SK-N-SH (cell line): ENCODE measurements at regions not wholly inside any gene's neighbourhood (a gene's known extent, or its start where the extent isn't known, plus 50 kb on each side); places are given as distances from the start of the nearest gene placed in this dataset.

Experiments used
- CTCF ChIA-PET: fragments of 300-600, 350-600 bp; formaldehyde crosslinking; extraction: SDS; loops from one replicate; lab custom pipeline; 2021; lab: Yijun Ruan, JAX
- POLR2A ChIA-PET: fragments of 350-600 bp; sonication (Branson Sonifier 250); formaldehyde crosslinking; extraction: SDS; loops from one replicate; lab custom pipeline; 2020; ENCODE audit warnings: antibody characterized with exemption, inconsistent platforms; lab: Yijun Ruan, JAX
- DNase-seq: peaks from one replicate; pipeline ENCODE4 v3.0.0; 2012
- H2AFZ ChIP-seq: fragments of 200-600 bp; sonication (generic); 2 replicates; pipeline ENCODE4 v1.8.1; 2016; ENCODE audit warnings: antibody characterized with exemption, mild to moderate bottlenecking, low read depth
- H3F3A ChIP-seq: fragments of 200-600 bp; sonication (generic); replicated peaks from 2 replicates; pipeline ENCODE3; 2016; ENCODE audit warnings: antibody characterized with exemption, mild to moderate bottlenecking; ENCODE audit not compliant: insufficient read depth
- H3K27ac ChIP-seq, 2 experiments: fragments of 200-500 bp in 1 of 2; fragments of 200-600 bp in 1 of 2; sonication (Bioruptor generic) in 1 of 2; sonication (generic), shearing (Covaris generic) in 1 of 2; 2 replicates each; pipeline versions ENCODE4 v1.5.1 to v1.6.1; 2014 to 2016; ENCODE audit warnings: low read depth in 2 of 2, inconsistent platforms in 1 of 2, low read length in 1 of 2, mild to moderate bottlenecking in 1 of 2, mixed read lengths in 1 of 2
- H3K27me3 ChIP-seq: fragments of 200-600 bp; sonication (generic), shearing (Covaris generic); 2 replicates; pipeline ENCODE4 v1.6.1; 2016; ENCODE audit warnings: mixed run types; ENCODE audit not compliant: insufficient read depth
- H3K36me3 ChIP-seq, 2 experiments: fragments of 200-500 bp in 1 of 2; fragments of 200-600 bp in 1 of 2; sonication (Bioruptor generic) in 1 of 2; sonication (generic) in 1 of 2; replicated peaks in 1 of 2; 2 replicates each; pipeline versions ENCODE3 to v1.5.1; 2014 to 2016; ENCODE audit warnings: low read length in 1 of 2, mild to moderate bottlenecking in 1 of 2; ENCODE audit not compliant: insufficient read depth in 2 of 2, control insufficient read depth in 1 of 2
- H3K4me1 ChIP-seq, 2 experiments: fragments of 200-500 bp in 1 of 2; fragments of 200-600 bp in 1 of 2; sonication (Bioruptor generic) in 1 of 2; sonication (generic), shearing (Covaris generic) in 1 of 2; 2 replicates each; pipeline versions ENCODE4 v1.5.1 to v1.6.1; 2014 to 2016; ENCODE audit warnings: low read depth in 1 of 2, low read length in 1 of 2, mixed run types in 1 of 2; ENCODE audit not compliant: insufficient read depth in 2 of 2, control insufficient read depth in 1 of 2
- H3K4me2 ChIP-seq: fragments of 200-600 bp; sonication (generic), shearing (Covaris generic); 2 replicates; pipeline ENCODE4 v1.6.1; 2017; ENCODE audit warnings: mixed run types
- H3K4me3 ChIP-seq, 2 experiments: fragments of 200-500 bp in 1 of 2; fragments of 200-600 bp in 1 of 2; sonication (Bioruptor generic) in 1 of 2; sonication (generic), shearing (Covaris generic) in 1 of 2; 2 replicates each; pipeline versions ENCODE4 v1.5.1 to v1.8.1; 2014 to 2016; ENCODE audit warnings: low read depth in 2 of 2, inconsistent platforms in 1 of 2, low read length in 1 of 2, mild to moderate bottlenecking in 1 of 2, mixed read lengths in 1 of 2, moderate library complexity in 1 of 2
- H3K79me2 ChIP-seq: fragments of 200-600 bp; sonication (generic); 2 replicates; pipeline ENCODE4 v1.8.1; 2017; ENCODE audit warnings: mild to moderate bottlenecking; ENCODE audit not compliant: insufficient read depth
- H3K9ac ChIP-seq: fragments of 200-600 bp; sonication (generic); 2 replicates; pipeline ENCODE4 v1.6.1; 2017; ENCODE audit warnings: mixed run types
- H3K9me2 ChIP-seq: fragments of 200-600 bp; sonication (generic); 2 replicates; pipeline ENCODE4 v1.6.1; 2017; ENCODE audit warnings: mixed run types
- H3K9me3 ChIP-seq: fragments of 200-600 bp; sonication (generic); 2 replicates; pipeline ENCODE4 v1.6.1; 2017; ENCODE audit warnings: mixed run types, mild to moderate bottlenecking, moderate library complexity
- H4K20me1 ChIP-seq: fragments of 200-600 bp; sonication (generic); 2 replicates; pipeline ENCODE4 v1.6.1; 2017; ENCODE audit warnings: mild to moderate bottlenecking, mixed run types; ENCODE audit not compliant: insufficient read depth
- EP300 ChIP-seq, 2 experiments: IDR thresholded peaks; 2 replicates each; pipeline versions ENCODE4 v1.4.0 to v1.6.1; 2012; ENCODE audit warnings: borderline replicate concordance in 1 of 2, low read depth in 1 of 2, low read length in 1 of 2
- EZH2phosphoT487 ChIP-seq: fragments of 200-600 bp; sonication (generic); IDR thresholded peaks from 2 replicates; pipeline ENCODE4 v1.6.1; 2017; ENCODE audit warnings: low read depth, mixed run types, mild to moderate bottlenecking, antibody characterized with exemption, moderate library complexity, borderline replicate concordance
- FOXJ3 ChIP-seq: sonication (generic); formaldehyde crosslinking; IDR thresholded peaks from 2 replicates; pipeline ENCODE4 v1.5.1; 2020; ENCODE audit warnings: mild to moderate bottlenecking, missing genetic modification reagents
- FOXM1 ChIP-seq: IDR thresholded peaks from 2 replicates; pipeline ENCODE4 v1.4.0; 2012; ENCODE audit warnings: low read depth, mild to moderate bottlenecking
- IRF3 ChIP-seq: fragments of 150-350 bp; IDR thresholded peaks from 2 replicates; pipeline ENCODE4 v1.6.1; 2016; ENCODE audit warnings: mild to moderate bottlenecking, low read depth, low read length
- MEF2A ChIP-seq: IDR thresholded peaks from 2 replicates; pipeline ENCODE4 v1.4.0; 2012; ENCODE audit warnings: low read depth, borderline replicate concordance
- NFIC ChIP-seq: IDR thresholded peaks from 2 replicates; pipeline ENCODE4 v1.4.0; 2012; ENCODE audit warnings: borderline replicate concordance
- NRF1 ChIP-seq: IDR thresholded peaks from 2 replicates; pipeline ENCODE4 v1.6.1; 2012; ENCODE audit warnings: low read depth, mild to moderate bottlenecking, low read length
- POLR2AphosphoS5 ChIP-seq: IDR thresholded peaks from 2 replicates; pipeline ENCODE4 v1.6.1; 2012; ENCODE audit warnings: low read depth, low read length
- REST ChIP-seq: IDR thresholded peaks from 2 replicates; pipeline ENCODE4 v1.6.1; 2012; ENCODE audit warnings: mild to moderate bottlenecking, low read depth, low read length, moderate library complexity
- SIN3A ChIP-seq: IDR thresholded peaks from 2 replicates; pipeline ENCODE4 v1.6.1; 2012; ENCODE audit warnings: low read depth, mild to moderate bottlenecking, low read length, moderate library complexity, borderline replicate concordance
- TAF1 ChIP-seq: IDR thresholded peaks from 2 replicates; pipeline ENCODE4 v1.6.1; 2012; ENCODE audit warnings: low read depth, mild to moderate bottlenecking, low read length, moderate library complexity, borderline replicate concordance
- USF2 ChIP-seq: fragments of 150-350 bp; IDR thresholded peaks from 2 replicates; pipeline ENCODE4 v1.6.1; 2017; ENCODE audit warnings: antibody characterized with exemption, low read length, low read depth, borderline replicate concordance
- WGBS: methylation state at CpG from one replicate; pipeline ENCODE4 v1.1.6; 2017; ENCODE audit warnings: low lambda C conversion rate; 5-methylcytosine and 5-hydroxymethylcytosine counted together

GRCh38 chr4:114398410-114398809 lies 200.2 kb upstream of the UGT8 start:
- no peak overlapping the region for H2AFZ ChIP-seq
- H3K4me3 ChIP-seq = no peak overlapping the region
- TF ChIP-seq REST = no peak
- TF ChIP-seq FOXM1 = no peak
- no peak for TF ChIP-seq POLR2AphosphoS5
- TF ChIP-seq IRF3 = no peak
- TF ChIP-seq NFIC = no peak
- TF ChIP-seq EZH2phosphoT487 = no peak
- TF ChIP-seq FOXJ3 = no peak
- no peak for TF ChIP-seq MEF2A
- no peak for TF ChIP-seq NRF1
- no peak for TF ChIP-seq TAF1
- no peaks in the 10 kb centered on the region for H3K36me3 ChIP-seq
- H3K4me1 ChIP-seq = no peaks in the 10 kb centered on the region
- CTCF ChIA-PET = interaction anchor here (0.7 to 1.4 kb wide), 3 partner anchors 12 to 296 kb away, joined by 3 read pairs; no protein-coding TSS in a partner anchor
- no peaks in the 10 kb centered on the region; the same call in 1 of the 2 replicates for H3K27me3 ChIP-seq
- DNase-seq = no peak
- no peaks in the 10 kb centered on the region for H3K9me3 ChIP-seq
- no peaks in the 10 kb centered on the region for H4K20me1 ChIP-seq
- H3K9ac ChIP-seq = no peak overlapping the region
- H3K79me2 ChIP-seq = no peaks in the 10 kb centered on the region
- H3K9me2 ChIP-seq = no peaks in the 10 kb centered on the region
- POLR2A ChIA-PET = no interaction called here
- H3K27ac ChIP-seq = no peak overlapping the region
- H3K4me2 ChIP-seq = no peak overlapping the region
- no peaks in the 10 kb centered on the region for H3F3A ChIP-seq

DNA sequence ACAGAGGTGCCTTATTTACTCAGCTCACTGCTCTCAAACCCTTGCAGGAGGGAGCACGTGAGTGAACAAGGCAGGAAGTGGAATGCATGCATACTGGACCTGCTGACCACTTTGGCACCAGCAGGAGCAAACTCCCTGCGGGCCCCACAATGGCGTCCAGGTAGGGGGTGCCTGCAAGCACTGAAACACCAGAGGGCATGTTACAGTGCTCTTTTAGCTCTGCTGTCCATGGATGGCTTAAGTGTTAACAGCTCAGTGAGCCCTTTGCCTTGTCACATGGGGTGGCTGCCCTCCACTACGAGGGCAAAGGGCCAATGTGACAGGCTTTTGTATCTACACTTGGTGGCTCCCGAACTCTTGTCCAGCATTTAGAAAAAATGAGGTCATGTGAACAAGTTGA lies 199.5 kb upstream of the UGT8 start:
- ChIA-PET POLR2A (no interaction called here), CTCF (interaction anchor here (0.8 to 1.4 kb wide), 3 partner anchors 14 to 616 kb away, joined by 3 to 4 read pairs (median 3); no protein-coding TSS in a partner anchor)
- Histone ChIP-seq H3K9me3 (no peaks in the 10 kb centered on the region), H3K9ac (no peak overlapping the region), H3K27ac (no peak overlapping the region), H3K9me2 (no peaks in the 10 kb centered on the region), H3K27me3 (no peaks in the 10 kb centered on the region; the same call in 1 of the 2 replicates), H3K4me3 (no peak overlapping the region), H4K20me1 (no peaks in the 10 kb centered on the region), H3K36me3 (no peaks in the 10 kb centered on the region), H3K4me2 (no peak overlapping the region), H3K79me2 (no peaks in the 10 kb centered on the region), H3K4me1 (no peaks in the 10 kb centered on the region), H3F3A (no peaks in the 10 kb centered on the region), H2AFZ (no peak overlapping the region)
- DNase-seq = no peak
- TF ChIP-seq USF2 = no peak
- TF ChIP-seq EP300 (IDR thresholded peaks at IDR 0.05; ENCODE audit: borderline replicate concordance in 1 of 2, low read depth in 1 of 2, low read length in 1 of 2) = no peak
- no peak for TF ChIP-seq EZH2phosphoT487
- TF ChIP-seq SIN3A = no peak
- 41% methylated on average over 5 of the region's 5 CpGs for WGBS
